Type B pancreatic cell (in vitro differentiated cells): ENCODE measurements at regions not wholly inside any gene's neighbourhood (a gene's known extent, or its start where the extent isn't known, plus 50 kb on each side); places are given as distances from the start of the nearest gene placed in this dataset.
"Not testable (repeated sequence)": the region's sequence is repeated elsewhere in the genome, so short reads cannot be mapped to it uniquely, and the experiment has no call there.

Source experiments
- DNase-seq: peaks from one replicate; pipeline ENCODE4 v3.0.0; 2021; ENCODE audit warnings: mixed read lengths; ENCODE audit not compliant: unreplicated experiment; ENCODE audit errors: extremely low spot score
- H3K27ac Mint-ChIP-seq: 2 replicates; pipeline ENCODE4 v1.8.0; 2021; ENCODE audit warnings: mild to moderate bottlenecking, mixed read lengths
- H3K27me3 Mint-ChIP-seq: 2 replicates; pipeline ENCODE4 v1.8.0; 2021; ENCODE audit warnings: mixed read lengths
- H3K36me3 Mint-ChIP-seq: 2 replicates; pipeline ENCODE4 v1.8.0; 2021; ENCODE audit warnings: mixed read lengths
- H3K4me1 Mint-ChIP-seq: one replicate; pipeline ENCODE4 v1.8.0; 2021; ENCODE audit warnings: mixed read lengths; ENCODE audit not compliant: unreplicated experiment
- H3K4me3 Mint-ChIP-seq: 2 replicates; pipeline ENCODE4 v1.8.0; 2021; ENCODE audit warnings: mild to moderate bottlenecking, mixed read lengths
- H3K9me3 Mint-ChIP-seq: 2 replicates; pipeline ENCODE4 v1.8.0; 2021; ENCODE audit warnings: mixed read lengths
- CTCF ChIP-seq: fragments of 200-600 bp; sonication (generic); conservative IDR thresholded peaks from 2 replicates; pipeline ENCODE4 v1.5.0; 2021; ENCODE audit warnings: antibody characterized with exemption, mild to moderate bottlenecking

- Mint-ChIP-seq H3K4me1 (no peaks in the 10 kb centered on the region), H3K9me3 (no peaks in the 10 kb centered on the region), H3K36me3 (no peaks in the 10 kb centered on the region), H3K4me3 (no peak overlapping the region), H3K27me3 (peaks cover 8% of the 10 kb centered on the region), H3K27ac (no peak overlapping the region)
- no peak for DNase-seq
- no peak for TF ChIP-seq CTCF
Measured at GRCh38 chr13:40047322-40047771, 391.9 kb downstream of the COG6 start.

- Mint-ChIP-seq H3K36me3 (no peaks in the 10 kb centered on the region), H3K4me1 (no peaks in the 10 kb centered on the region), H3K4me3 (no peak overlapping the region), H3K27ac (no peak overlapping the region), H3K9me3 (no peaks in the 10 kb centered on the region), H3K27me3 (peaks cover 6% of the 10 kb centered on the region)
- no peak for DNase-seq
- TF ChIP-seq CTCF: no peak
Measured at GRCh38 chr13:40048551-40048950, 393.1 kb downstream of the COG6 start.

GRCh38 chr13:40052954-40053353, 397.5 kb downstream of the COG6 start:
- Mint-ChIP-seq H3K9me3 (no peaks in the 10 kb centered on the region), H3K4me1 (no peaks in the 10 kb centered on the region), H3K27ac (no peak overlapping the region), H3K4me3 (no peak overlapping the region), H3K27me3 (peaks cover 3% of the 10 kb centered on the region), H3K36me3 (no peaks in the 10 kb centered on the region)
- no peak for TF ChIP-seq CTCF
- DNase-seq: no peak

- no peak for DNase-seq
- no peaks in the 10 kb centered on the region for H3K4me1 Mint-ChIP-seq
- H3K36me3 Mint-ChIP-seq: no peaks in the 10 kb centered on the region
- no peaks in the 10 kb centered on the region for H3K9me3 Mint-ChIP-seq
- H3K4me3 Mint-ChIP-seq: no peak overlapping the region
- H3K27ac Mint-ChIP-seq: no peak overlapping the region
- H3K27me3 Mint-ChIP-seq: peaks cover 3% of the 10 kb centered on the region
- no peak for TF ChIP-seq CTCF
Measured at GRCh38 chr13:40053401-40053800, 397.9 kb downstream of the COG6 start.

GRCh38 chr13:40054422-40054821, 399.0 kb downstream of the COG6 start:
- H3K36me3 Mint-ChIP-seq, H3K27me3 Mint-ChIP-seq, H3K9me3 Mint-ChIP-seq, H3K4me1 Mint-ChIP-seq, DNase-seq, H3K4me3 Mint-ChIP-seq, H3K27ac Mint-ChIP-seq: not testable (repeated sequence)

- DNase-seq: no peak
- Mint-ChIP-seq H3K27ac (no peak overlapping the region), H3K9me3 (no peaks in the 10 kb centered on the region), H3K36me3 (no peaks in the 10 kb centered on the region), H3K4me3 (no peak overlapping the region), H3K4me1 (peaks cover 14% of the 10 kb centered on the region), H3K27me3 (no peaks in the 10 kb centered on the region)
- TF ChIP-seq CTCF: no peak
Measured at GRCh38 chr13:40056898-40057619, 401.6 kb downstream of the COG6 start.
